ENCODE measurements at regions not wholly inside any gene's neighbourhood (a gene's known extent, or its start where the extent isn't known, plus 50 kb on each side); places are given as distances from the start of the nearest gene placed in this dataset.

GRCh38 chr1:14265495-14265894, 333.0 kb upstream of the KAZN start:
- no peak for TF ChIP-seq POLR2A (IDR thresholded peaks at IDR 0.05)
- TF ChIP-seq CTCF (IDR thresholded peaks at IDR 0.05) = no peak

Data from lower leg skin (tissue), 3 donors.